GM12892 (cell line): ENCODE measurements at regions not wholly inside any gene's neighbourhood (a gene's known extent, or its start where the extent isn't known, plus 50 kb on each side); places are given as distances from the start of the nearest gene placed in this dataset.

Experiments used
- POLR2A ChIP-seq: IDR thresholded peaks from 2 replicates; pipeline ENCODE4 v1.6.1; 2011; ENCODE audit warnings: low read depth, low read length, control low read depth
- POLR2AphosphoS5 ChIP-seq: IDR thresholded peaks from 2 replicates; pipeline ENCODE4 v1.6.1; 2011; ENCODE audit warnings: low read depth, low read length, control low read depth
- TAF1 ChIP-seq: IDR thresholded peaks from 2 replicates; pipeline ENCODE4 v1.6.1; 2011; ENCODE audit warnings: low read depth, mild to moderate bottlenecking, control low read depth, low read length, borderline replicate concordance

GRCh38 chr3:6680119-6680806 is 180.7 kb upstream of the GRM7 start:
- TF ChIP-seq POLR2A (no peak), POLR2AphosphoS5 (no peak), TAF1 (no peak)
